ENCODE measurements at regions not wholly inside any gene's neighbourhood (a gene's known extent, or its start where the extent isn't known, plus 50 kb on each side); places are given as distances from the start of the nearest gene placed in this dataset.
A peak's percentile ranks its signal among the peaks of the same experiment; 100 is the strongest.
"Not testable (repeated sequence)": the region's sequence is repeated elsewhere in the genome, so short reads cannot be mapped to it uniquely, and the experiment has no call there.

DNA sequence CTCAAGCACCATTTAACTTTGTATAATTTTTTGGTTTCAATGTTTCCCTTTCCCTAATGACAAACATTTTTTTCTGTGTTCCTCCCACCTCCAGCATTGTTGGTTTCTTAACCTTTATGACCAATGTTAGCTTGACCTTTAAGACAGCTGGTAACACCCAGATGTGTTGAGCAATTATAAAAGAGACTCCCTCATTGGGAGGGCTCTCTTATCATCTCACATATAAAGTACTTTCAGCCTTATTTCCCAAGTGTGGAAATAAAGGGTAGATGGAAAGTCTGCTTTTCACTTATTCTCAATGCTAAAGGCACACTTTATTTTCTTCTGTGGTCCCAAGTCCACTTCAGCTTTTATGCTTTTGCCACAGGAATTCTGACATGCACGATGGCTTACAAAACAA is 1420.4 kb downstream of the RAPGEF2 start:
- TF ChIP-seq, protein P1, sequence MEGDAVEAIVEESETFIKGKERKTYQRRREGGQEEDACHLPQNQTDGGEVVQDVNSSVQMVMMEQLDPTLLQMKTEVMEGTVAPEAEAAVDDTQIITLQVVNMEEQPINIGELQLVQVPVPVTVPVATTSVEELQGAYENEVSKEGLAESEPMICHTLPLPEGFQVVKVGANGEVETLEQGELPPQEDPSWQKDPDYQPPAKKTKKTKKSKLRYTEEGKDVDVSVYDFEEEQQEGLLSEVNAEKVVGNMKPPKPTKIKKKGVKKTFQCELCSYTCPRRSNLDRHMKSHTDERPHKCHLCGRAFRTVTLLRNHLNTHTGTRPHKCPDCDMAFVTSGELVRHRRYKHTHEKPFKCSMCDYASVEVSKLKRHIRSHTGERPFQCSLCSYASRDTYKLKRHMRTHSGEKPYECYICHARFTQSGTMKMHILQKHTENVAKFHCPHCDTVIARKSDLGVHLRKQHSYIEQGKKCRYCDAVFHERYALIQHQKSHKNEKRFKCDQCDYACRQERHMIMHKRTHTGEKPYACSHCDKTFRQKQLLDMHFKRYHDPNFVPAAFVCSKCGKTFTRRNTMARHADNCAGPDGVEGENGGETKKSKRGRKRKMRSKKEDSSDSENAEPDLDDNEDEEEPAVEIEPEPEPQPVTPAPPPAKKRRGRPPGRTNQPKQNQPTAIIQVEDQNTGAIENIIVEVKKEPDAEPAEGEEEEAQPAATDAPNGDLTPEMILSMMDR (IDR thresholded peaks at IDR 0.05; ENCODE audit: unreplicated experiment), result no peak
- H3K4me1 Mint-ChIP-seq (ENCODE audit: insufficient read depth, unreplicated experiment), result peaks cover 8% of the 10 kb centered on the region
- intact Hi-C loops (cut with micrococcal nuclease), result no loop called here
- H3K9me3 Mint-ChIP-seq (ENCODE audit: unreplicated experiment), result peaks cover 20% of the 10 kb centered on the region
- no peaks in the 10 kb centered on the region for H3K36me3 Mint-ChIP-seq (ENCODE audit: insufficient read depth, unreplicated experiment)
- DNase-seq (ENCODE audit: unreplicated experiment), result peak; percentile 63
- BruUV-seq (replicated peaks), result no TSS peak
- H3K4me3 Mint-ChIP-seq (ENCODE audit: unreplicated experiment), result no peak overlapping the region
- H3K27ac Mint-ChIP-seq (ENCODE audit: low read depth, unreplicated experiment), result no peak overlapping the region
- H3K27me3 Mint-ChIP-seq (ENCODE audit: insufficient read depth, unreplicated experiment), result no peaks in the 10 kb centered on the region
- ChIA-PET CTCF (no interaction called here), POLR2A (interaction anchor here (1.1 kb wide), 1 partner anchor 12 kb away, joined by 5 read pairs; no protein-coding TSS in a partner anchor)

DNA sequence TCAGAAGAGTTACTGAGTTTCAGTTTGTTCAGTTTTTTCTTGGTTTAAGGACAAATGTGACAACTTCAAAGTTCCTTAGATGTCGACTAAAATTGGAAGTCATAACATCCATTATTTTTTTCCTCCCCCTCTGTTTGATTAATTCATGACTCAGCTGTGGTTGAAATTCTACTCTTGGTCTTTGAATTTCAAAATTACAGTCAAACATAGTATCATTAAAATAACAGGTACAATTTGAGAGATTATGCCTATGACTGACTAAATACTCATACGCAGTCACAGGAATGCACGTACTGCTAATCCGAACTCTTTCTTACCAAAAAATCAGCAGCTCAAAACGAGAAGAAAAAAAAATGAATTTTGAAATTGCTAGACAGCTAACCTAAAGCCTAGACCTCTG is 1434.8 kb downstream of the RAPGEF2 start:
- Mint-ChIP-seq H3K36me3 (ENCODE audit: insufficient read depth, unreplicated experiment) (no peaks in the 10 kb centered on the region), H3K27ac (ENCODE audit: low read depth, unreplicated experiment) (no peak overlapping the region), H3K4me1 (ENCODE audit: insufficient read depth, unreplicated experiment) (no peaks in the 10 kb centered on the region), H3K4me3 (ENCODE audit: unreplicated experiment) (no peak overlapping the region), H3K27me3 (ENCODE audit: insufficient read depth, unreplicated experiment) (no peaks in the 10 kb centered on the region), H3K9me3 (ENCODE audit: unreplicated experiment) (no peaks in the 10 kb centered on the region)
- CTCF ChIA-PET, result no interaction called here
- POLR2A ChIA-PET, result no interaction called here
- intact Hi-C loops (cut with micrococcal nuclease), result no loop called here
- no TSS peak for BruUV-seq (replicated peaks)
- TF ChIP-seq, protein P1 (IDR thresholded peaks at IDR 0.05; ENCODE audit: unreplicated experiment), result no peak
- no peak for DNase-seq (ENCODE audit: unreplicated experiment)

DNA sequence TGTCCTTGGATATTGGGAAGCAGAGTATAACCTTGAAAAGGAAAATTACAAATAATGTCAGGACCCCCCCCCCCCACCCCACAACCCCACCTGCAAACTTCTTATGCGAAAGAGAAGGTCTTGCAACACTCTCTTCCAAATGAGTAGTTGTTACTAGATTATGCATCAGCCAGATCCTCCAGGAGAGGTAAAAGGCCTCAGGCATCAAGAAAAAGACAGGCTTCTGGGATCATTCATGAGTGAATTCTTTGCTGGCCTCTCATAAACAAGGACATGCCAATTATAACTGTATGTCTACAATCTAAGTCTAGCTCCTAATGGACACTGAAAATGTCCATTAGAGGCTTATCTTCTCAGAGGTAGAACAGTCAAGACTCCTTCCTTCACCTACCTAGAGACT is 1443.3 kb downstream of the RAPGEF2 start:
- H3K9me3 Mint-ChIP-seq (ENCODE audit: unreplicated experiment), result no peaks in the 10 kb centered on the region
- no peak overlapping the region for H3K4me3 Mint-ChIP-seq (ENCODE audit: unreplicated experiment)
- TF ChIP-seq, protein P1 (IDR thresholded peaks at IDR 0.05; ENCODE audit: unreplicated experiment), result no peak
- intact Hi-C loops (cut with micrococcal nuclease), result no loop called here
- no peak overlapping the region for H3K27ac Mint-ChIP-seq (ENCODE audit: low read depth, unreplicated experiment)
- no peaks in the 10 kb centered on the region for H3K27me3 Mint-ChIP-seq (ENCODE audit: insufficient read depth, unreplicated experiment)
- no TSS peak for BruUV-seq (replicated peaks)
- no peaks in the 10 kb centered on the region for H3K4me1 Mint-ChIP-seq (ENCODE audit: insufficient read depth, unreplicated experiment)
- ChIA-PET CTCF (no interaction called here), POLR2A (interaction anchor here (0.7 kb wide), 1 partner anchor 1771 kb away, joined by 3 read pairs; no protein-coding TSS in a partner anchor)
- peak; percentile 7 for DNase-seq (ENCODE audit: unreplicated experiment)
- no peaks in the 10 kb centered on the region for H3K36me3 Mint-ChIP-seq (ENCODE audit: insufficient read depth, unreplicated experiment)

DNA sequence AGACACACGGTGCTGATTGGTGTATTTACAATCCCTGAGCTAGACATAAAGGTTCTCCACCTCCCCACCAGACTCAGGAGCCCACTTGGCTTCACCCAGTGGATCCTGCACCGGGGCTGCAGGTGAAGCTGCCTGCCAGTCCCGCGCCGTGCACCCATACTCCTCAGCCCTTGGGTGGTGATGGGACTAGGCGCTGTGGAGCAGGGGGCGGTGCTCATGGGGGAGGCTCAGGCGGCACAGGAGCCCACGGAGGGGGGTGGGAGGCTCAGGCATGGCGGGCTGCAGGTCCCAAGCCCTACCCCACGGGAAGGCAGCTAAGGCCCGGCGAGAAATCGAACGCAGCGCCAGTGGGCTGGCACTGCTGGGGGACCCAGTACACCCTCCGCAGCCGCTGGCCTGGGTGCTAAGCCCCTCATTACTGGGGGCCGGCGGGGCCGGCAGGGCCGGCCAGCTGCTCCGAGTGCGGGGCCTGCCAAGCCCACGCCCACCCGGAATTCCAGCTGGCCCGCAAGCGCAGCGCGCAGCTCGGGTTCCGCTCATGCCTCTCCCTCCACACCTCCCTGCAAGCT is 1447.2 kb downstream of the RAPGEF2 start:
- BruUV-seq (replicated peaks); DNase-seq (ENCODE audit: unreplicated experiment); intact Hi-C loops (cut with micrococcal nuclease); CTCF ChIA-PET; POLR2A ChIA-PET; H3K27ac Mint-ChIP-seq (ENCODE audit: low read depth, unreplicated experiment); H3K4me3 Mint-ChIP-seq (ENCODE audit: unreplicated experiment); H3K36me3 Mint-ChIP-seq (ENCODE audit: insufficient read depth, unreplicated experiment); H3K9me3 Mint-ChIP-seq (ENCODE audit: unreplicated experiment); H3K27me3 Mint-ChIP-seq (ENCODE audit: insufficient read depth, unreplicated experiment); H3K4me1 Mint-ChIP-seq (ENCODE audit: insufficient read depth, unreplicated experiment): not testable (repeated sequence)

DNA sequence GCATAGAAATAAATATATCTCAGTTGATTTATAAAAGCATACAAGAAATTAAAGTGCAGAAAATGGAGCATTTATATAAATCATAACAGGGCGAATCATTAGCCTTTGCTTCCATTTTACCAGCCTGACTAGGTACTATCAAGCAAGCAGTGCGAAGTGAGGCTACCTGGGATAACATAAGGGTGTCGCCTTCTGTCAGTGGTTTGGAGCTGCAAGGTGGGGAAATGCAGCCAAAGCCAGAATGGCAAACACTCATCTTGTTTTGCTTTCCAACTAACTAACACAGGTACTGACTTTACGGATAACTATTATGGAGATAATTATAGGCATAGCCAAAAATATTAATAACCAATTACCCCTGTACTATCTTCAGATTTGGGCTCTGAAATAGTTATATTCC is 1459.8 kb downstream of the RAPGEF2 start:
- DNase-seq (ENCODE audit: unreplicated experiment), result no peak
- no peak overlapping the region for H3K4me3 Mint-ChIP-seq (ENCODE audit: unreplicated experiment)
- no TSS peak for BruUV-seq (replicated peaks)
- no peaks in the 10 kb centered on the region for H3K9me3 Mint-ChIP-seq (ENCODE audit: unreplicated experiment)
- no peaks in the 10 kb centered on the region for H3K4me1 Mint-ChIP-seq (ENCODE audit: insufficient read depth, unreplicated experiment)
- H3K36me3 Mint-ChIP-seq (ENCODE audit: insufficient read depth, unreplicated experiment), result no peaks in the 10 kb centered on the region
- H3K27ac Mint-ChIP-seq (ENCODE audit: low read depth, unreplicated experiment), result no peak overlapping the region
- TF ChIP-seq, protein P1 (IDR thresholded peaks at IDR 0.05; ENCODE audit: unreplicated experiment), result no peak
- H3K27me3 Mint-ChIP-seq (ENCODE audit: insufficient read depth, unreplicated experiment), result no peaks in the 10 kb centered on the region
- ChIA-PET POLR2A (no interaction called here), CTCF (interaction anchor here (0.5 kb wide), 1 partner anchor 328 kb away, joined by 3 read pairs; no protein-coding TSS in a partner anchor)
- intact Hi-C loops (cut with micrococcal nuclease), result no loop called here
